ENCODE measurements at regions not wholly inside any gene's neighbourhood (a gene's known extent, or its start where the extent isn't known, plus 50 kb on each side); places are given as distances from the start of the nearest gene placed in this dataset.

GRCh38 chr22:27199354-27199753 is 542.0 kb downstream of the MIAT start:
- Histone ChIP-seq H3K27ac (no peak overlapping the region), H3K4me3 (ENCODE audit: low read depth in 1 of 2, low read length in 1 of 2) (no peak overlapping the region), H3K27me3 (peaks cover 7% of the 10 kb centered on the region), H3K4me1 (ENCODE audit: control insufficient read depth in 1 of 2, insufficient read depth in 1 of 2, low read depth in 1 of 2, low read length in 1 of 2) (no peaks in the 10 kb centered on the region), H3K36me3 (no peaks in the 10 kb centered on the region), H3K9me3 (no peaks in the 10 kb centered on the region)
- no peak for TF ChIP-seq CTCF (IDR thresholded peaks at IDR 0.05)

GRCh38 chr22:27201276-27201675 is 543.9 kb downstream of the MIAT start:
- H3K27me3 ChIP-seq: peaks cover 16% of the 10 kb centered on the region
- H3K9me3 ChIP-seq: no peaks in the 10 kb centered on the region
- H3K4me1 ChIP-seq (ENCODE audit: control insufficient read depth in 1 of 2, insufficient read depth in 1 of 2, low read depth in 1 of 2, low read length in 1 of 2): no peaks in the 10 kb centered on the region
- TF ChIP-seq CTCF (IDR thresholded peaks at IDR 0.05): no peak
- H3K4me3 ChIP-seq (ENCODE audit: low read depth in 1 of 2, low read length in 1 of 2): no peak overlapping the region
- H3K36me3 ChIP-seq: no peaks in the 10 kb centered on the region
- H3K27ac ChIP-seq: no peak overlapping the region

GRCh38 chr22:27201741-27202140 is 544.4 kb downstream of the MIAT start:
- Histone ChIP-seq H3K27me3 (peaks cover 16% of the 10 kb centered on the region), H3K36me3 (no peaks in the 10 kb centered on the region), H3K4me3 (ENCODE audit: low read depth in 1 of 2, low read length in 1 of 2) (no peak overlapping the region), H3K9me3 (no peaks in the 10 kb centered on the region), H3K27ac (no peak overlapping the region), H3K4me1 (ENCODE audit: control insufficient read depth in 1 of 2, insufficient read depth in 1 of 2, low read depth in 1 of 2, low read length in 1 of 2) (no peaks in the 10 kb centered on the region)
- TF ChIP-seq CTCF (IDR thresholded peaks at IDR 0.05): no peak

GRCh38 chr22:27203276-27203660 is 545.9 kb downstream of the MIAT start:
- Histone ChIP-seq H3K27ac (no peak overlapping the region), H3K4me3 (ENCODE audit: low read depth in 1 of 2, low read length in 1 of 2) (no peak overlapping the region), H3K36me3 (no peaks in the 10 kb centered on the region), H3K9me3 (no peaks in the 10 kb centered on the region), H3K4me1 (ENCODE audit: control insufficient read depth in 1 of 2, insufficient read depth in 1 of 2, low read depth in 1 of 2, low read length in 1 of 2) (no peaks in the 10 kb centered on the region), H3K27me3 (peaks cover 16% of the 10 kb centered on the region)
- no peak for TF ChIP-seq CTCF (IDR thresholded peaks at IDR 0.05)

- H3K36me3 ChIP-seq: no peaks in the 10 kb centered on the region
- no peaks in the 10 kb centered on the region for H3K4me1 ChIP-seq (ENCODE audit: control insufficient read depth in 1 of 2, insufficient read depth in 1 of 2, low read depth in 1 of 2, low read length in 1 of 2)
- no peak for TF ChIP-seq CTCF (IDR thresholded peaks at IDR 0.05)
- H3K9me3 ChIP-seq: no peaks in the 10 kb centered on the region
- H3K27me3 ChIP-seq: peaks cover 16% of the 10 kb centered on the region
- H3K27ac ChIP-seq: no peak overlapping the region
- no peak overlapping the region for H3K4me3 ChIP-seq (ENCODE audit: low read depth in 1 of 2, low read length in 1 of 2)
These were observed 546.9 kb downstream of the MIAT start for GRCh38 chr22:27204280-27204679.

GRCh38 chr22:27204817-27205216 is 547.4 kb downstream of the MIAT start:
- H3K4me1 ChIP-seq (ENCODE audit: control insufficient read depth in 1 of 2, insufficient read depth in 1 of 2, low read depth in 1 of 2, low read length in 1 of 2): no peaks in the 10 kb centered on the region
- H3K27me3 ChIP-seq: peaks cover 16% of the 10 kb centered on the region
- no peaks in the 10 kb centered on the region for H3K9me3 ChIP-seq
- no peak for TF ChIP-seq CTCF (IDR thresholded peaks at IDR 0.05)
- H3K27ac ChIP-seq: no peak overlapping the region
- H3K4me3 ChIP-seq (ENCODE audit: low read depth in 1 of 2, low read length in 1 of 2): no peak overlapping the region
- H3K36me3 ChIP-seq: no peaks in the 10 kb centered on the region
